ENCODE measurements at regions not wholly inside any gene's neighbourhood (a gene's known extent, or its start where the extent isn't known, plus 50 kb on each side); places are given as distances from the start of the nearest gene placed in this dataset.
"Not testable (repeated sequence)": the region's sequence is repeated elsewhere in the genome, so short reads cannot be mapped to it uniquely, and the experiment has no call there.

- CTCF ChIA-PET (ENCODE audit: unreplicated experiment) = no interaction called here
- no TSS peak for BruUV-seq (replicated peaks)
These were observed 214.3 kb downstream of the RAB11FIP4 start for GRCh38 chr17:31605761-31606160.

GRCh38 chr17:31604936-31605335 is 213.5 kb downstream of the RAB11FIP4 start:
- BruUV-seq (replicated peaks) = no TSS peak
- no peaks in the 10 kb centered on the region for H3K79me2 ChIP-seq (ENCODE audit: insufficient read depth, low read depth, low read length)
- H2AFZ ChIP-seq (ENCODE audit: low read length) = no peak overlapping the region
- intact Hi-C loops (cut with micrococcal nuclease; ENCODE audit: unreplicated experiment) = no loop called here
- no peak for DNase-seq (ENCODE audit: low spot score)
- no peaks in the 10 kb centered on the region for H3K4me1 ChIP-seq (ENCODE audit: insufficient read depth, low read length, poor library complexity, severe bottlenecking)
- H4K20me1 ChIP-seq (ENCODE audit: insufficient read depth, low read length) = no peaks in the 10 kb centered on the region
- H3K36me3 ChIP-seq (ENCODE audit: insufficient read depth, low read length) = no peaks in the 10 kb centered on the region
- H3K9me3 ChIP-seq (ENCODE audit: low read length) = no peaks in the 10 kb centered on the region
- no peak overlapping the region for H3K4me2 ChIP-seq (ENCODE audit: low read length)
- H3K27ac ChIP-seq (ENCODE audit: low read depth, low read length, poor library complexity, severe bottlenecking) = no peak overlapping the region
- POLR2A ChIA-PET = no interaction called here
- no peak for TF ChIP-seq EZH2phosphoT487 (IDR thresholded peaks at IDR 0.05; ENCODE audit: borderline replicate concordance, low read depth, low read length)
- no peak for TF ChIP-seq CTCF (conservative IDR thresholded peaks at IDR 0.05; ENCODE audit: low read length)
- H3K4me3 ChIP-seq (ENCODE audit: low read depth, low read length, poor library complexity, severe bottlenecking) = no peak overlapping the region
- CTCF ChIA-PET (ENCODE audit: unreplicated experiment) = no interaction called here
- no peaks in the 10 kb centered on the region for H3K9me2 ChIP-seq (ENCODE audit: insufficient read depth, low read length)

More at GRCh38 chr17:31605761-31606160, 214.3 kb downstream of the RAB11FIP4 start:
- H3K9me3 ChIP-seq (ENCODE audit: low read length) = no peaks in the 10 kb centered on the region
- no peak for TF ChIP-seq CTCF (conservative IDR thresholded peaks at IDR 0.05; ENCODE audit: low read length)
- H3K4me1 ChIP-seq (ENCODE audit: insufficient read depth, low read length, poor library complexity, severe bottlenecking) = no peaks in the 10 kb centered on the region
- H3K4me3 ChIP-seq (ENCODE audit: low read depth, low read length, poor library complexity, severe bottlenecking) = no peak overlapping the region
- POLR2A ChIA-PET = no interaction called here
- H3K27ac ChIP-seq (ENCODE audit: low read depth, low read length, poor library complexity, severe bottlenecking) = no peak overlapping the region
- DNase-seq (ENCODE audit: low spot score) = no peak
- H3K36me3 ChIP-seq (ENCODE audit: insufficient read depth, low read length) = no peaks in the 10 kb centered on the region
- no peak overlapping the region for H3K4me2 ChIP-seq (ENCODE audit: low read length)
- no peaks in the 10 kb centered on the region for H3K79me2 ChIP-seq (ENCODE audit: insufficient read depth, low read depth, low read length)
- no peaks in the 10 kb centered on the region for H3K9me2 ChIP-seq (ENCODE audit: insufficient read depth, low read length)
- no peak overlapping the region for H2AFZ ChIP-seq (ENCODE audit: low read length)
- intact Hi-C loops (cut with micrococcal nuclease; ENCODE audit: unreplicated experiment) = no loop called here
- H4K20me1 ChIP-seq (ENCODE audit: insufficient read depth, low read length) = no peaks in the 10 kb centered on the region

- H3K9me2 ChIP-seq (ENCODE audit: insufficient read depth, low read length); BruUV-seq (replicated peaks); intact Hi-C loops (cut with micrococcal nuclease; ENCODE audit: unreplicated experiment); H3K4me3 ChIP-seq (ENCODE audit: low read depth, low read length, poor library complexity, severe bottlenecking); CTCF ChIA-PET (ENCODE audit: unreplicated experiment); H3K9me3 ChIP-seq (ENCODE audit: low read length); H3K79me2 ChIP-seq (ENCODE audit: insufficient read depth, low read depth, low read length); H3K36me3 ChIP-seq (ENCODE audit: insufficient read depth, low read length); H3K27ac ChIP-seq (ENCODE audit: low read depth, low read length, poor library complexity, severe bottlenecking); H3K4me2 ChIP-seq (ENCODE audit: low read length); H2AFZ ChIP-seq (ENCODE audit: low read length); DNase-seq (ENCODE audit: low spot score); H4K20me1 ChIP-seq (ENCODE audit: insufficient read depth, low read length): not testable (repeated sequence)
- peaks cover 14% of the 10 kb centered on the region for H3K4me1 ChIP-seq (ENCODE audit: insufficient read depth, low read length, poor library complexity, severe bottlenecking)
- POLR2A ChIA-PET = interaction anchor here (0.7 kb wide), 1 partner anchor 346 kb away, joined by 3 read pairs; no protein-coding TSS in a partner anchor
These were observed 208.7 kb downstream of the RAB11FIP4 start for GRCh38 chr17:31600144-31600543.
